ENCODE measurements at regions not wholly inside any gene's neighbourhood (a gene's known extent, or its start where the extent isn't known, plus 50 kb on each side); places are given as distances from the start of the nearest gene placed in this dataset.

DNA sequence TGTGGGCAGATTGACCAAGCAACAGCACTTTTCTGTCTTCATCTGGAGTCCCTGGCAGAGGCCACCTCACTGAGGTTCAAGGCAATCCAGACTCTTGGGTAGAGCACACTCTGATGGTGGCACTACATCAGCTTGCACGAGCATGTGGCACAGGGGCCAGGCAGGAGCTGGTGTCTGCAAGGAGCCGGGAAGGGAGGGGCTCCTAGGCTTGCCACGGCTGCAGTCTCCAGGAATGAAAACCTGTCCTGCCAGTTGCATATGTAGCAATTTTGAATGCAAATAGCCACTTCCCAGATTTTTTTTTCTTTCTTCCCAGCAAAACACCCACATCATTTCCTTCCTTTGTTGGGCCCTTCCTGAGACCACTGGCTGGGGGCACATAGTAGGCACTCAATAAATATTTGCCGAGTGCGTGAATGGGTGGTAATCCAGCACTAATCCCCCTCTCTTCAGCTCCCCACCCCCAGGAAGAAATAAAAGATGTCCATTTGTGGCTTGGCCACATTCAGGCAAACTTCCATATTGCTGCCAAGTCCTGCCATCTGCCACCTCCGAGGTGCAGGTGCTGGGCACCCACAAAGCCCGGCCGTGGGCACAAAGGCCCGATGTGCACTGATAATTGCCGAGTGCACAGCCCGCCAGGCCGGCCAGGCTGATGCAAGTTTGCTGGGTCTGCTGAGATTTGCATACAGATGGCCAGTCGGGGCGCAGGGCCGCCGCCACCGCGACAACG, 72.4 kb downstream of the MYCN start:
- Histone ChIP-seq H3K4me1 (ENCODE audit: control insufficient read depth in 1 of 2, low read depth in 2 of 2) (no peaks in the 10 kb centered on the region), H3K27me3 (replicated peaks; ENCODE audit: insufficient read depth) (no peaks in the 10 kb centered on the region), H3K36me3 (no peaks in the 10 kb centered on the region), H3K4me3 (no peak overlapping the region), H3K9me3 (no peaks in the 10 kb centered on the region), H3K27ac (no peak overlapping the region)
- DNase-seq (ENCODE audit: low spot score), result no peak
- TF ChIP-seq, protein P1, sequence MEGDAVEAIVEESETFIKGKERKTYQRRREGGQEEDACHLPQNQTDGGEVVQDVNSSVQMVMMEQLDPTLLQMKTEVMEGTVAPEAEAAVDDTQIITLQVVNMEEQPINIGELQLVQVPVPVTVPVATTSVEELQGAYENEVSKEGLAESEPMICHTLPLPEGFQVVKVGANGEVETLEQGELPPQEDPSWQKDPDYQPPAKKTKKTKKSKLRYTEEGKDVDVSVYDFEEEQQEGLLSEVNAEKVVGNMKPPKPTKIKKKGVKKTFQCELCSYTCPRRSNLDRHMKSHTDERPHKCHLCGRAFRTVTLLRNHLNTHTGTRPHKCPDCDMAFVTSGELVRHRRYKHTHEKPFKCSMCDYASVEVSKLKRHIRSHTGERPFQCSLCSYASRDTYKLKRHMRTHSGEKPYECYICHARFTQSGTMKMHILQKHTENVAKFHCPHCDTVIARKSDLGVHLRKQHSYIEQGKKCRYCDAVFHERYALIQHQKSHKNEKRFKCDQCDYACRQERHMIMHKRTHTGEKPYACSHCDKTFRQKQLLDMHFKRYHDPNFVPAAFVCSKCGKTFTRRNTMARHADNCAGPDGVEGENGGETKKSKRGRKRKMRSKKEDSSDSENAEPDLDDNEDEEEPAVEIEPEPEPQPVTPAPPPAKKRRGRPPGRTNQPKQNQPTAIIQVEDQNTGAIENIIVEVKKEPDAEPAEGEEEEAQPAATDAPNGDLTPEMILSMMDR (IDR thresholded peaks at IDR 0.05), result no peak
- no peak for ATAC-seq (ENCODE audit: insufficient number of reproducible peaks, low FRiP score, low read depth)

DNA sequence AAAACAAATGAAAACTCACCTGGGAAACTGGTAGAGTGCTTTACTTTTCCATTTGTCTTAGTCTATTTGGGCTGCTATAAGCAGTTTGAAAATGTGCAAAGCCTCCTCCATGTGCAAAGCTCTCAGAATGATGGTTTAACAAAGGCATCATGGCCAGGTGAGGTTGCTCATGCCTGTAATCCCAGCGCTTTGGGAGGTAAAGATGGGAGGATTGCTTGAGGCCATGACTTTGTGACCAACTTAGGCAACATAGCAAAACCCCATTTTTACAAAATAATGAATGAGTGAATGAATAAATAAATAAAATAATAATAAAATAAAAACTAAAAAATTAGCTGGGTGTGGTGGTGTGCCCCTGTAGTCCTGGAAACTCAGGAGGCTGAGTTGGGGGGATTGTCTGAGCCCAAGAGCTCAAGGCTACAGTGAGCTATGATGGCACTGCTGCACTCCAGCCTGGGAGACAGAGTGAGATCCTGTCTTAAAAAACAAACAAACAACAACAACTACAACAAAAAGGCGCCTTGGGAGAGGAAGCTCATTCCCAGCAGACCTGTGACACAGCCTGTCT, 71.8 kb downstream of the MYCN start:
- ATAC-seq (ENCODE audit: insufficient number of reproducible peaks, low FRiP score, low read depth), result no peak
- Histone ChIP-seq H3K9me3 (no peaks in the 10 kb centered on the region), H3K4me1 (ENCODE audit: control insufficient read depth in 1 of 2, low read depth in 2 of 2) (no peaks in the 10 kb centered on the region), H3K36me3 (no peaks in the 10 kb centered on the region), H3K27me3 (replicated peaks; ENCODE audit: insufficient read depth) (no peaks in the 10 kb centered on the region), H3K27ac (no peak overlapping the region), H3K4me3 (no peak overlapping the region)
- TF ChIP-seq, protein P1 (IDR thresholded peaks at IDR 0.05), result no peak
- DNase-seq (ENCODE audit: low spot score), result no peak

DNA sequence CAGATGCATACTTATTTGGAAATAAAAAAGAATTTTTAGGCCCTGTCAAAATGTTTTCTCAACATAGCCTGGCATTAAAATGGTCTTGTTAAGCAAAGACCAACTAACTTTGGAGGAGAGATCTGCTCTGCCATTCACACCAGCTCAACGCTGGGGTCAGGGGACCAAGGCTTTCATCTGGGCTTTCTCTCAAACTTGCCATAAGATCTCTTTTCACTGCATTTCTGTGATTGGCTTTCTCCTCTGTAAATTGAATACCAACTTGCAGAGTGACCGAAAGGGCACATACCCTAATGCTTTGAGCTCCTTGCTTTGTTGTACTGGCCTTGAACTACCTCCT, 71.2 kb downstream of the MYCN start:
- no peak overlapping the region for H3K4me3 ChIP-seq
- no peak overlapping the region for H3K27ac ChIP-seq
- DNase-seq (ENCODE audit: low spot score), result no peak
- no peaks in the 10 kb centered on the region for H3K36me3 ChIP-seq
- H3K4me1 ChIP-seq (ENCODE audit: control insufficient read depth in 1 of 2, low read depth in 2 of 2), result no peaks in the 10 kb centered on the region
- no peak for ATAC-seq (ENCODE audit: insufficient number of reproducible peaks, low FRiP score, low read depth)
- H3K9me3 ChIP-seq, result no peaks in the 10 kb centered on the region
- H3K27me3 ChIP-seq (replicated peaks; ENCODE audit: insufficient read depth), result no peaks in the 10 kb centered on the region
- TF ChIP-seq, protein P1 (IDR thresholded peaks at IDR 0.05), result no peak

DNA sequence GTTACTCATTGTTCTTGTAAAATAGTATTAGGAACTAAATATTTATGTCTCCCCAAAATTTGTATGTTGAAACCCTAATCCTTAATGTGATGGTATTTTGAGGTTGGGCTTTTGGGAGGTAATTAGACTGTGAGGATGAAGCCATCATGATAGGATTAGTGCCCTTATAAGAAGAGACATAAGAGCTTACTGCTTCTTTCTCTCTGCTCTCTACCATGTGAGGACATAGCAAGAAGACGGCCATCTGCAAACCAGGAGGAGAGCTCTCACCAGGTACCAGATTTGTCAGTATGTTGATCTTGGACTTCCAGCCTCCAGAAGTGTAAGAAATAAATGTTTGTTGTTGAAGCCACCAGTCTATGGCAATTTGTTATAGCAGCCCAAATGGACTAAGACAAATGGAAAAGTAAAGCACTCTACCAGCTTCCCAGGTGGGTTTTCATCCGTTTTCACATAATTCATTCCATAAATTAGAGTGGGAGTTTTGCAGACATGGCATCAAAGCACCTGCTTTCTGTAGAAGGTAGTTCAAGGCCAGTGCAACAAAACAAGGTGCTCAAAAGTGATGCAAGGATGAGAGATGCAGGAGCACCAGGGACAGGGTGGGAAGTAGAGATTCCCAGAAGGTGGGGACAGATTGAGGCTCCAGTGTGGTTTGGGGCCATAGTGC, 70.7 kb downstream of the MYCN start:
- TF ChIP-seq, protein P1 (IDR thresholded peaks at IDR 0.05), result no peak
- no peaks in the 10 kb centered on the region for H3K36me3 ChIP-seq
- H3K27me3 ChIP-seq (replicated peaks; ENCODE audit: insufficient read depth), result no peaks in the 10 kb centered on the region
- ATAC-seq (ENCODE audit: insufficient number of reproducible peaks, low FRiP score, low read depth) (no peak), DNase-seq (ENCODE audit: low spot score) (no peak)
- no peaks in the 10 kb centered on the region for H3K4me1 ChIP-seq (ENCODE audit: control insufficient read depth in 1 of 2, low read depth in 2 of 2)
- H3K27ac ChIP-seq, result no peak overlapping the region
- no peak overlapping the region for H3K4me3 ChIP-seq
- H3K9me3 ChIP-seq, result no peaks in the 10 kb centered on the region

DNA sequence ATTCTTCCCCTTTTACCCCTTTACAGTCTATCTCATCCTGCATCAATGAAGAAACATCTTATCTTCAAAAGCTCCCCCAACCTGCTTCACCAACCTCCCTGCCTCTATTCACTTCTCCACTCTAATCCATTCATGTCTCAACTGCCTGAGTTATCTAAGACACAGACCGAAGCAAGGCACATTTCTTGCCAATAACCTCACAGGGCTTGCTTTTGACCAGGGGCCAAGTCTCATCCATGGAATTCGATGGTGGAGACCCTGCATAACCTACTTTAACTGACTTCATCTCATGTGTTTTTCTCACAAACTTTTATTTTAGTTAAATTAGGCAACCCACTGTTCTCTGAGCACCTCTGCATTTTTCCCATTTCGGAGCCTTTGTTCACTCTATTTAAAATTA, 69.7 kb downstream of the MYCN start:
- no peaks in the 10 kb centered on the region for H3K27me3 ChIP-seq (replicated peaks; ENCODE audit: insufficient read depth)
- no peaks in the 10 kb centered on the region for H3K36me3 ChIP-seq
- DNase-seq (ENCODE audit: low spot score) (no peak), ATAC-seq (ENCODE audit: insufficient number of reproducible peaks, low FRiP score, low read depth) (no peak)
- no peaks in the 10 kb centered on the region for H3K9me3 ChIP-seq
- no peak overlapping the region for H3K27ac ChIP-seq
- H3K4me3 ChIP-seq, result no peak overlapping the region
- TF ChIP-seq, protein P1 (IDR thresholded peaks at IDR 0.05), result no peak
- H3K4me1 ChIP-seq (ENCODE audit: control insufficient read depth in 1 of 2, low read depth in 2 of 2), result no peaks in the 10 kb centered on the region
